Left cardiac atrium (tissue), 4 donors: ENCODE measurements at regions not wholly inside any gene's neighbourhood (a gene's known extent, or its start where the extent isn't known, plus 50 kb on each side); places are given as distances from the start of the nearest gene placed in this dataset.

ENCODE experiments used
- ATAC-seq, 2 donors: fragments of 200-7000 bp; cut with Tn5 transposase; one replicate each; pipeline ENCODE4 v1.9.1; 2020; ENCODE audit warnings: mild to moderate bottlenecking in 2 of 2, moderate library complexity in 2 of 2
- DNase-seq: peaks from one replicate; pipeline ENCODE4 v3.0.0-alpha.2; 2020
- intact Hi-C, 2 donors: fragments of 100-400 bp; cut with DNase I; formaldehyde crosslinking; loops; one replicate each; pipeline versions ENCODE4 v1.14.1 to v1.15.1; 2022 to 2023
- donor health status: DM: no; HTN: yes; CAD: no.
- donor health status: DM: no; HTN: yes; CAD: no; lungs with severe emphysema.
- donor health status: DM: yes; HTN: yes; CAD: no.
- donor health status: Dilated cardiomyopathy.

GRCh38 chr3:118272991-118273390 is 761.7 kb downstream of the IGSF11 start:
- DNase-seq (no peak), ATAC-seq (no peak)
- intact Hi-C loops: no loop called here

GRCh38 chr3:118277814-118278213 is 756.8 kb downstream of the IGSF11 start:
- intact Hi-C loops: no loop called here
- DNase-seq (no peak), ATAC-seq (no peak)

GRCh38 chr3:118292841-118293240 is 741.8 kb downstream of the IGSF11 start:
- no peak for ATAC-seq
- intact Hi-C loops: no loop called here

GRCh38 chr3:118298133-118298532 is 736.5 kb downstream of the IGSF11 start:
- intact Hi-C loops: no loop called here
- ATAC-seq (no peak), DNase-seq (no peak)

More at GRCh38 chr3:118292841-118293240, 741.8 kb downstream of the IGSF11 start:
- no peak for DNase-seq

GRCh38 chr3:118304557-118304956 is 730.1 kb downstream of the IGSF11 start:
- DNase-seq (no peak), ATAC-seq (no peak)
- intact Hi-C loops: no loop called here

GRCh38 chr3:118332699-118333098 is 701.9 kb downstream of the IGSF11 start:
- ATAC-seq: no peak
- intact Hi-C loops: no loop called here

GRCh38 chr3:118337649-118338048 is 697.0 kb downstream of the IGSF11 start:
- intact Hi-C loops: no loop called here
- no peak for DNase-seq

More at GRCh38 chr3:118332699-118333098, 701.9 kb downstream of the IGSF11 start:
- no peak for DNase-seq

GRCh38 chr3:118347396-118348168 is 687.1 kb downstream of the IGSF11 start:
- no peak for DNase-seq
- ATAC-seq: no peak
- intact Hi-C loops: no loop called here

More at GRCh38 chr3:118337649-118338048, 697.0 kb downstream of the IGSF11 start:
- ATAC-seq: no peak

GRCh38 chr3:118348169-118348557 is 686.5 kb downstream of the IGSF11 start:
- ATAC-seq (no peak), DNase-seq (no peak)
- intact Hi-C loops: no loop called here

- ATAC-seq (no peak), DNase-seq (no peak)
- intact Hi-C loops: no loop called here
These were observed 680.1 kb downstream of the IGSF11 start for GRCh38 chr3:118354556-118354955.

GRCh38 chr3:118369892-118370491 is 664.7 kb downstream of the IGSF11 start:
- intact Hi-C loops: no loop called here
- no peak for ATAC-seq
- DNase-seq: no peak

GRCh38 chr3:118380576-118380975 is 654.1 kb downstream of the IGSF11 start:
- intact Hi-C loops: no loop called here
- no peak for ATAC-seq

GRCh38 chr3:118396491-118396890 is 638.2 kb downstream of the IGSF11 start:
- intact Hi-C loops: no loop called here
- DNase-seq (no peak), ATAC-seq (no peak)

More at GRCh38 chr3:118380576-118380975, 654.1 kb downstream of the IGSF11 start:
- no peak for DNase-seq

- intact Hi-C loops: no loop called here
- ATAC-seq (no peak), DNase-seq (no peak)
These were observed 634.6 kb downstream of the IGSF11 start for GRCh38 chr3:118400086-118400485.

- ATAC-seq (no peak), DNase-seq (no peak)
- intact Hi-C loops: no loop called here
These were observed 633.8 kb downstream of the IGSF11 start for GRCh38 chr3:118400886-118401285.

- intact Hi-C loops: no loop called here
- DNase-seq (no peak), ATAC-seq (no peak)
These were observed 632.8 kb downstream of the IGSF11 start for GRCh38 chr3:118401887-118402286.

GRCh38 chr3:118402971-118403370 is 631.7 kb downstream of the IGSF11 start:
- DNase-seq: no peak
- intact Hi-C loops: no loop called here
- no peak for ATAC-seq

GRCh38 chr3:118406562-118406961 is 628.1 kb downstream of the IGSF11 start:
- DNase-seq (no peak), ATAC-seq (no peak)
- intact Hi-C loops: no loop called here

- intact Hi-C loops: no loop called here
- no peak for DNase-seq
- ATAC-seq: no peak
These were observed 626.2 kb downstream of the IGSF11 start for GRCh38 chr3:118408431-118408830.

- DNase-seq (no peak), ATAC-seq (no peak)
- intact Hi-C loops: no loop called here
These were observed 622.1 kb downstream of the IGSF11 start for GRCh38 chr3:118412503-118412902.

- intact Hi-C loops: no loop called here
- no peak for ATAC-seq
These were observed 609.3 kb downstream of the IGSF11 start for GRCh38 chr3:118425272-118425837.

More at GRCh38 chr3:118425272-118425837, 609.3 kb downstream of the IGSF11 start:
- DNase-seq: no peak
